Stimulated activated CD4-positive, alpha-beta T cell treated with anti-CD3 and anti-CD28 coated beads, Interleukin-12 subunit alpha, Interleukin-12 subunit beta, amount 100 ng/mL, for 24 hours (primary cell): ENCODE measurements at regions not wholly inside any gene's neighbourhood (a gene's known extent, or its start where the extent isn't known, plus 50 kb on each side); places are given as distances from the start of the nearest gene placed in this dataset.
A peak's percentile ranks its signal among the peaks of the same experiment; 100 is the strongest.
"Not testable (repeated sequence)": the region's sequence is repeated elsewhere in the genome, so short reads cannot be mapped to it uniquely, and the experiment has no call there.

Experiments
- DNase-seq, 2 experiments: peaks; one replicate each; pipeline ENCODE4 v3.0.0-alpha.2; 2020; ENCODE audit warnings: low read depth in 2 of 2

GRCh38 chrX:47302396-47302795, 68.0 kb upstream of the ZNF157 start:
- no peak for DNase-seq

DNA sequence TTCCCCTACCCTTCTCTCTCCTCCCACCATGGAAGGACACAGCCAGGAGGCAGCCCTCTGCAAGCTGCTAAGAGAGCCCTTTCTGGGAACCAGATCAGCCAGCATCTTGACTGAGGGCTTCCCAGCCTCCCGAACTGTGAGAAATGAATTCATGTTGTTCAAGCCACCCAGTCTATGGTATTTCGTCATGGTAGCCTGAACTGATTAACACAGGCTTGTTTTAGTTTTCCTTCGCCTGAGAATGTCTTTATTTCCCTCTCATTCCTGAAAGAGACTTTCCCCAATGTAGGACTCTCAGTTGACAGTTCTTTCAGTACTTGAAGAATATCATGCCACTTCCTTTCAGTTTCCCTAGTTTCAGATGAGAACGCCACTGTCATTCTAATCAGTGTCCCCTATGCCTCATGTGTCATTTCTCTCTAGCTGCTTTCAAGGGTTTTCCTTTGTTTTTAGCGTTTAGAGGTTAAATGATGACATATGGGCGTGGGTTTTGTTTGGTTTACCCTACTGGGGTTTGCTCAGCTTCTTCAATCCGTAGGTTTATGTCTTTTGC, 63.8 kb upstream of the ZNF157 start:
- DNase-seq: not testable (repeated sequence)

- DNase-seq: peak in 1 of 2 experiments; percentile 15
Observed at GRCh38 chrX:47311932-47312774, 58.2 kb upstream of the ZNF157 start.

DNA sequence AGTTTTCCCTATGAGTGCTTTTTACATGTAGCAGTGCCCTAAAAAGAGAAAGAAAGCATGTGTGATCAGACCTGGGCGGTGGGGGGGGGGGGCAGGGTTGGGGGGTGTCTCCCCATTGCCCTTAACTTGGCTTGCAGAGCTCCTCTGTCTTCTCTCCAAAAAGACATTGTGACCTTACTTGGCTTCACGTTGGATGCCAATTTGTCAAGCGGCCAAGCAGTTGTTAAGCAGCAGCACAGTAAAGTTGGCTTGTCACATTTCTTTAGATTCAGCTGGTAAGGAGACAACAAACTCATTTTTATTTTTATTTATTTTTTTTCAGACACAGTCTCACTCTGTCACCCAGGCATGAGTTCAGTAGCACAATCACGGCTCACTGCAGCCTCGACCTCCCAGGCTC, 57.3 kb upstream of the ZNF157 start:
- no peak for DNase-seq

GRCh38 chrX:47316276-47317025, 53.9 kb upstream of the ZNF157 start:
- DNase-seq: no peak
